ENCODE measurements at regions not wholly inside any gene's neighbourhood (a gene's known extent, or its start where the extent isn't known, plus 50 kb on each side); places are given as distances from the start of the nearest gene placed in this dataset.

GRCh38 chr4:176608346-176608745, 184.4 kb downstream of the VEGFC start (continued):
- no peak for TF ChIP-seq KLF7 (tag by site-specific recombination; IDR thresholded peaks at IDR 0.05; ENCODE audit: borderline replicate concordance)
- no peak for TF ChIP-seq ATF2 (tag by site-specific recombination; IDR thresholded peaks at IDR 0.05; ENCODE audit: low read depth)
- no peak for TF ChIP-seq ZNF785 (tag by site-specific recombination; IDR thresholded peaks at IDR 0.05)
- no peak for TF ChIP-seq PBX3 (CRISPR knock-in tag; IDR thresholded peaks at IDR 0.05)

GRCh38 chr4:176610594-176610993, 182.1 kb downstream of the VEGFC start:
- no peak for TF ChIP-seq ZNF114 (tag by site-specific recombination; IDR thresholded peaks at IDR 0.05)
- no peak for TF ChIP-seq BCL11A (tag by site-specific recombination; IDR thresholded peaks at IDR 0.05; ENCODE audit: low read depth)
- no peak for TF ChIP-seq ZNF140 (tag by site-specific recombination; IDR thresholded peaks at IDR 0.05)
- no peak for TF ChIP-seq ZBTB10 (tag by site-specific recombination; IDR thresholded peaks at IDR 0.05)
- TF ChIP-seq ZNF473 (tag by site-specific recombination; IDR thresholded peaks at IDR 0.05) = no peak
- TF ChIP-seq HOXD13 (CRISPR knock-in tag; IDR thresholded peaks at IDR 0.05; ENCODE audit: borderline replicate concordance) = no peak
- no peak for TF ChIP-seq ZNF121 (tag by site-specific recombination; IDR thresholded peaks at IDR 0.05)
- no peak for TF ChIP-seq ZNF747 (tag by site-specific recombination; IDR thresholded peaks at IDR 0.05)
- TF ChIP-seq, protein P1, sequence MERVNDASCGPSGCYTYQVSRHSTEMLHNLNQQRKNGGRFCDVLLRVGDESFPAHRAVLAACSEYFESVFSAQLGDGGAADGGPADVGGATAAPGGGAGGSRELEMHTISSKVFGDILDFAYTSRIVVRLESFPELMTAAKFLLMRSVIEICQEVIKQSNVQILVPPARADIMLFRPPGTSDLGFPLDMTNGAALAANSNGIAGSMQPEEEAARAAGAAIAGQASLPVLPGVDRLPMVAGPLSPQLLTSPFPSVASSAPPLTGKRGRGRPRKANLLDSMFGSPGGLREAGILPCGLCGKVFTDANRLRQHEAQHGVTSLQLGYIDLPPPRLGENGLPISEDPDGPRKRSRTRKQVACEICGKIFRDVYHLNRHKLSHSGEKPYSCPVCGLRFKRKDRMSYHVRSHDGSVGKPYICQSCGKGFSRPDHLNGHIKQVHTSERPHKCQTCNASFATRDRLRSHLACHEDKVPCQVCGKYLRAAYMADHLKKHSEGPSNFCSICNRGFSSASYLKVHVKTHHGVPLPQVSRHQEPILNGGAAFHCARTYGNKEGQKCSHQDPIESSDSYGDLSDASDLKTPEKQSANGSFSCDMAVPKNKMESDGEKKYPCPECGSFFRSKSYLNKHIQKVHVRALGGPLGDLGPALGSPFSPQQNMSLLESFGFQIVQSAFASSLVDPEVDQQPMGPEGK (tag by site-specific recombination; IDR thresholded peaks at IDR 0.05) = no peak
- no peak for TF ChIP-seq ZBTB21 (tag by site-specific recombination; IDR thresholded peaks at IDR 0.05)
- no peak for TF ChIP-seq ZNF133 (tag by site-specific recombination; IDR thresholded peaks at IDR 0.05)
- TF ChIP-seq MEIS1 (CRISPR knock-in tag; IDR thresholded peaks at IDR 0.05; ENCODE audit: borderline replicate concordance) = no peak
- TF ChIP-seq ZNF558 (tag by site-specific recombination; IDR thresholded peaks at IDR 0.05) = no peak
- TF ChIP-seq ZNF280C (tag by site-specific recombination; IDR thresholded peaks at IDR 0.05) = no peak
- TF ChIP-seq ZNF138 (tag by site-specific recombination; IDR thresholded peaks at IDR 0.05; ENCODE audit: borderline replicate concordance) = no peak
- no peak for TF ChIP-seq KLF7 (tag by site-specific recombination; IDR thresholded peaks at IDR 0.05; ENCODE audit: borderline replicate concordance)

More at GRCh38 chr4:176610594-176610993, 182.1 kb downstream of the VEGFC start:
- POLR2A ChIA-PET = no interaction called here
- no peaks in the 10 kb centered on the region for H3K36me3 ChIP-seq (ENCODE audit: control insufficient read depth in 2 of 2, insufficient read depth in 1 of 2, low read length in 2 of 2)
- no peak overlapping the region for H3K27ac ChIP-seq (ENCODE audit: extremely low read depth, low read depth, low read length)
- H3K4me3 ChIP-seq (ENCODE audit: low read depth, low read length) = no peak overlapping the region
- CTCF ChIA-PET = interaction anchor here (0.6 kb wide), 1 partner anchor 534 kb away, joined by 3 read pairs; no protein-coding TSS in a partner anchor
- no peaks in the 10 kb centered on the region for H3K9me3 ChIP-seq (ENCODE audit: control insufficient read depth, insufficient read depth, low read depth, low read length)
- no peaks in the 10 kb centered on the region for H3K4me1 ChIP-seq (ENCODE audit: control insufficient read depth, insufficient read depth, low read length)
